ENCODE measurements at regions not wholly inside any gene's neighbourhood (a gene's known extent, or its start where the extent isn't known, plus 50 kb on each side); places are given as distances from the start of the nearest gene placed in this dataset.

DNA sequence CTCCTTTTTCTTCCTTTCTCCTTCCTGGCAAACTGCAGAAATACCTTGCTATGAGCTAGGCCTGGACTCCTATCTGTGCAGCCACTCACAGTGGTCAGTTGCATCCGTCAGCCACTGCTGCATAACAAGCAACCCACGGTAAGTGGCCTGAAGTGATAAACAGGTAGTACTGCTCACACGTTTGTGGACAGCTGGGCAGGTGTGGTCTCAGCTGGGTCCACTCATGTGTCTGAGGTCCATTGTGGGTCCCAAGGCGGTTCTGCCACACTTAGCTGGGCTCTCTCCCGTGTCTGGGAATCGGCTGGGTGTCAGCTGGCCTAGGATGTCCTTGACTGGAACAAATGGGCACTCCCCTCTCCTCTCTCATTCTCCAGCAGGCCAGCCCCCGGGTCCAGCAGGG lies 109.3 kb downstream of the BRD1 start:
- intact Hi-C loops (cut with micrococcal nuclease): no loop called here
- POLR2A ChIA-PET: no interaction called here
- TF ChIP-seq, protein P1, sequence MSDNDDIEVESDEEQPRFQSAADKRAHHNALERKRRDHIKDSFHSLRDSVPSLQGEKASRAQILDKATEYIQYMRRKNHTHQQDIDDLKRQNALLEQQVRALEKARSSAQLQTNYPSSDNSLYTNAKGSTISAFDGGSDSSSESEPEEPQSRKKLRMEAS (IDR thresholded peaks at IDR 0.05): no peak
- TF ChIP-seq JUND (IDR thresholded peaks at IDR 0.05) (no peak), ATF3 (IDR thresholded peaks at IDR 0.05) (no peak)
- no peaks in the 10 kb centered on the region for H3K79me2 ChIP-seq (ENCODE audit: insufficient read depth, low read length)
- H3K27me3 ChIP-seq (ENCODE audit: insufficient read depth, low read length): peaks cover 17% of the 10 kb centered on the region
- H3K9ac ChIP-seq (ENCODE audit: low read length): no peak overlapping the region
- no peak overlapping the region for H3K27ac ChIP-seq (ENCODE audit: low read depth, low read length)
- no peak for ATAC-seq
- CTCF ChIA-PET: no interaction called here
- no peak overlapping the region for H2AFZ ChIP-seq (ENCODE audit: low read depth, low read length, poor library complexity, severe bottlenecking)
- RAD21 ChIA-PET (ENCODE audit: low non-redundant PET in 1 of 2, low total read pairs in 2 of 2, uncharacterized antibody in 2 of 2, unreplicated experiment in 2 of 2): no interaction called here
- H3K9me3 ChIP-seq (ENCODE audit: control insufficient read depth in 1 of 2, insufficient read depth in 1 of 2, low read depth in 1 of 2, low read length in 2 of 2): no peaks in the 10 kb centered on the region
- H3K4me2 ChIP-seq (ENCODE audit: low read length): no peak overlapping the region
- no peaks in the 10 kb centered on the region for H3K36me3 ChIP-seq (ENCODE audit: control insufficient read depth in 1 of 2, insufficient read depth in 2 of 2, low read length in 2 of 2)
- no peaks in the 10 kb centered on the region for H4K20me1 ChIP-seq (ENCODE audit: insufficient read depth)
- no peaks in the 10 kb centered on the region for H3K9me2 ChIP-seq (ENCODE audit: insufficient read depth)
- BruUV-seq (replicated peaks): no TSS peak
- no peak for DNase-seq (ENCODE audit: low read depth, low spot score)
- no peaks in the 10 kb centered on the region for H3K4me1 ChIP-seq (ENCODE audit: control insufficient read depth in 1 of 2, insufficient read depth in 2 of 2, low read length in 2 of 2)
- H3K4me3 ChIP-seq (replicated peaks in 1 of 2; ENCODE audit: low read depth in 1 of 2, low read length in 2 of 2): no peak overlapping the region

- H3K27me3 ChIP-seq (ENCODE audit: insufficient read depth, low read length): peaks cover 14% of the 10 kb centered on the region
- H4K20me1 ChIP-seq (ENCODE audit: insufficient read depth): no peaks in the 10 kb centered on the region
- no peak overlapping the region for H3K4me2 ChIP-seq (ENCODE audit: low read length)
- no peak for DNase-seq (ENCODE audit: low read depth, low spot score)
- no peak overlapping the region for H3K27ac ChIP-seq (ENCODE audit: low read depth, low read length)
- ChIA-PET CTCF (no interaction called here), POLR2A (no interaction called here), RAD21 (ENCODE audit: low non-redundant PET in 1 of 2, low total read pairs in 2 of 2, uncharacterized antibody in 2 of 2, unreplicated experiment in 2 of 2) (no interaction called here)
- H3K4me1 ChIP-seq (ENCODE audit: control insufficient read depth in 1 of 2, insufficient read depth in 2 of 2, low read length in 2 of 2): no peaks in the 10 kb centered on the region
- no TSS peak for BruUV-seq (replicated peaks)
- no peaks in the 10 kb centered on the region for H3K36me3 ChIP-seq (ENCODE audit: control insufficient read depth in 1 of 2, insufficient read depth in 2 of 2, low read length in 2 of 2)
- intact Hi-C loops (cut with micrococcal nuclease): no loop called here
- H3K9me3 ChIP-seq (ENCODE audit: control insufficient read depth in 1 of 2, insufficient read depth in 1 of 2, low read depth in 1 of 2, low read length in 2 of 2): no peaks in the 10 kb centered on the region
- no peaks in the 10 kb centered on the region for H3K79me2 ChIP-seq (ENCODE audit: insufficient read depth, low read length)
- no peak for TF ChIP-seq POLR2AphosphoS5 (IDR thresholded peaks at IDR 0.05; ENCODE audit: low read depth, low read length)
- TF ChIP-seq FOSL1 (IDR thresholded peaks at IDR 0.05; ENCODE audit: low read depth): no peak
- TF ChIP-seq EZH2 (IDR thresholded peaks at IDR 0.05): no peak
- no peak for TF ChIP-seq SP1 (IDR thresholded peaks at IDR 0.05; ENCODE audit: low read depth)
- TF ChIP-seq ATF3 (IDR thresholded peaks at IDR 0.05): no peak
- no peak for TF ChIP-seq ZBTB33 (IDR thresholded peaks at IDR 0.05; ENCODE audit: extremely low read depth, insufficient replicate concordance, low read length)
- TF ChIP-seq CEBPB (IDR thresholded peaks at IDR 0.05; ENCODE audit: low read depth): no peak
- no peak for TF ChIP-seq POLR2A (IDR thresholded peaks at IDR 0.05; ENCODE audit: borderline replicate concordance, extremely low read depth, insufficient read depth, insufficient read length)
- no peak for TF ChIP-seq RAD21 (IDR thresholded peaks at IDR 0.05; ENCODE audit: low read depth)
- no peak for TF ChIP-seq CBX3 (IDR thresholded peaks at IDR 0.05; ENCODE audit: low read depth)
- TF ChIP-seq, protein P2, sequence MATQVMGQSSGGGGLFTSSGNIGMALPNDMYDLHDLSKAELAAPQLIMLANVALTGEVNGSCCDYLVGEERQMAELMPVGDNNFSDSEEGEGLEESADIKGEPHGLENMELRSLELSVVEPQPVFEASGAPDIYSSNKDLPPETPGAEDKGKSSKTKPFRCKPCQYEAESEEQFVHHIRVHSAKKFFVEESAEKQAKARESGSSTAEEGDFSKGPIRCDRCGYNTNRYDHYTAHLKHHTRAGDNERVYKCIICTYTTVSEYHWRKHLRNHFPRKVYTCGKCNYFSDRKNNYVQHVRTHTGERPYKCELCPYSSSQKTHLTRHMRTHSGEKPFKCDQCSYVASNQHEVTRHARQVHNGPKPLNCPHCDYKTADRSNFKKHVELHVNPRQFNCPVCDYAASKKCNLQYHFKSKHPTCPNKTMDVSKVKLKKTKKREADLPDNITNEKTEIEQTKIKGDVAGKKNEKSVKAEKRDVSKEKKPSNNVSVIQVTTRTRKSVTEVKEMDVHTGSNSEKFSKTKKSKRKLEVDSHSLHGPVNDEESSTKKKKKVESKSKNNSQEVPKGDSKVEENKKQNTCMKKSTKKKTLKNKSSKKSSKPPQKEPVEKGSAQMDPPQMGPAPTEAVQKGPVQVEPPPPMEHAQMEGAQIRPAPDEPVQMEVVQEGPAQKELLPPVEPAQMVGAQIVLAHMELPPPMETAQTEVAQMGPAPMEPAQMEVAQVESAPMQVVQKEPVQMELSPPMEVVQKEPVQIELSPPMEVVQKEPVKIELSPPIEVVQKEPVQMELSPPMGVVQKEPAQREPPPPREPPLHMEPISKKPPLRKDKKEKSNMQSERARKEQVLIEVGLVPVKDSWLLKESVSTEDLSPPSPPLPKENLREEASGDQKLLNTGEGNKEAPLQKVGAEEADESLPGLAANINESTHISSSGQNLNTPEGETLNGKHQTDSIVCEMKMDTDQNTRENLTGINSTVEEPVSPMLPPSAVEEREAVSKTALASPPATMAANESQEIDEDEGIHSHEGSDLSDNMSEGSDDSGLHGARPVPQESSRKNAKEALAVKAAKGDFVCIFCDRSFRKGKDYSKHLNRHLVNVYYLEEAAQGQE (IDR thresholded peaks at IDR 0.05; ENCODE audit: low read depth): no peak
- TF ChIP-seq YY1 (IDR thresholded peaks at IDR 0.05; ENCODE audit: extremely low read depth, insufficient replicate concordance, low read depth, low read length): no peak
- no peak for TF ChIP-seq JUND (IDR thresholded peaks at IDR 0.05)
- no peak for TF ChIP-seq EGR1 (IDR thresholded peaks at IDR 0.05; ENCODE audit: low read depth)
- no peak for TF ChIP-seq ELF1 (IDR thresholded peaks at IDR 0.05; ENCODE audit: borderline replicate concordance, low read depth)
- H3K9ac ChIP-seq (ENCODE audit: low read length): no peak overlapping the region
- no peaks in the 10 kb centered on the region for H3K9me2 ChIP-seq (ENCODE audit: insufficient read depth)
- no peak for ATAC-seq
- no peak overlapping the region for H2AFZ ChIP-seq (ENCODE audit: low read depth, low read length, poor library complexity, severe bottlenecking)
- H3K4me3 ChIP-seq (replicated peaks in 1 of 2; ENCODE audit: low read depth in 1 of 2, low read length in 2 of 2): no peak overlapping the region
These were observed 110.3 kb downstream of the BRD1 start for GRCh38 chr22:49717322-49717919.
